ENCODE measurements at regions not wholly inside any gene's neighbourhood (a gene's known extent, or its start where the extent isn't known, plus 50 kb on each side); places are given as distances from the start of the nearest gene placed in this dataset.
"Not testable (repeated sequence)": the region's sequence is repeated elsewhere in the genome, so short reads cannot be mapped to it uniquely, and the experiment has no call there.

DNA sequence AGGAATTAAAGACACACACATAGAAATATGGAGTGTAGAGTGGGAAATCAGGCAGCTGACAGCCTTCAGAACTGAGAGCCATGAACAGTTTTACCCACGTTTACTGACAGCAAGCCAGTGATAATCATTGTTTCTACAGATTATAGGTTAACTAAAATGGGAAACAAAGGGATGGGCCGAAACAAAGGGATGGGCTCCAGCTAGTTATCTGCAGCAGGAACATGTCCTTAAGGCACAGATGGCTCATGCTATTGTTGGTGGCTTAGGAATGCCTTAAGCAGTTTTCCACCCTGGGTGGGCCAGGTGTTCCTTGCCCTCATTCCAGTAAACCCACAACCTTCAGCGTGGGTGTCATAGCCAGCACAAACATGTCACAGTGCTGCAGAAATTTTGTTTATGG lies 355.7 kb upstream of the INTU start:
- TF ChIP-seq, protein P1, sequence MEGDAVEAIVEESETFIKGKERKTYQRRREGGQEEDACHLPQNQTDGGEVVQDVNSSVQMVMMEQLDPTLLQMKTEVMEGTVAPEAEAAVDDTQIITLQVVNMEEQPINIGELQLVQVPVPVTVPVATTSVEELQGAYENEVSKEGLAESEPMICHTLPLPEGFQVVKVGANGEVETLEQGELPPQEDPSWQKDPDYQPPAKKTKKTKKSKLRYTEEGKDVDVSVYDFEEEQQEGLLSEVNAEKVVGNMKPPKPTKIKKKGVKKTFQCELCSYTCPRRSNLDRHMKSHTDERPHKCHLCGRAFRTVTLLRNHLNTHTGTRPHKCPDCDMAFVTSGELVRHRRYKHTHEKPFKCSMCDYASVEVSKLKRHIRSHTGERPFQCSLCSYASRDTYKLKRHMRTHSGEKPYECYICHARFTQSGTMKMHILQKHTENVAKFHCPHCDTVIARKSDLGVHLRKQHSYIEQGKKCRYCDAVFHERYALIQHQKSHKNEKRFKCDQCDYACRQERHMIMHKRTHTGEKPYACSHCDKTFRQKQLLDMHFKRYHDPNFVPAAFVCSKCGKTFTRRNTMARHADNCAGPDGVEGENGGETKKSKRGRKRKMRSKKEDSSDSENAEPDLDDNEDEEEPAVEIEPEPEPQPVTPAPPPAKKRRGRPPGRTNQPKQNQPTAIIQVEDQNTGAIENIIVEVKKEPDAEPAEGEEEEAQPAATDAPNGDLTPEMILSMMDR (IDR thresholded peaks at IDR 0.05): not testable (repeated sequence)
- TF ChIP-seq, protein P2, sequence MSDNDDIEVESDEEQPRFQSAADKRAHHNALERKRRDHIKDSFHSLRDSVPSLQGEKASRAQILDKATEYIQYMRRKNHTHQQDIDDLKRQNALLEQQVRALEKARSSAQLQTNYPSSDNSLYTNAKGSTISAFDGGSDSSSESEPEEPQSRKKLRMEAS (CRISPR knock-in tag; IDR thresholded peaks at IDR 0.05): not testable (repeated sequence)
- TF ChIP-seq IRF2 (CRISPR knock-in tag; IDR thresholded peaks at IDR 0.05; ENCODE audit: borderline replicate concordance, low read depth); ZBTB21 (CRISPR knock-in tag; IDR thresholded peaks at IDR 0.05; ENCODE audit: borderline replicate concordance); ZNF317 (CRISPR knock-in tag; IDR thresholded peaks at IDR 0.05; ENCODE audit: borderline replicate concordance, low read depth): not testable (repeated sequence)
- TF ChIP-seq, protein P3, sequence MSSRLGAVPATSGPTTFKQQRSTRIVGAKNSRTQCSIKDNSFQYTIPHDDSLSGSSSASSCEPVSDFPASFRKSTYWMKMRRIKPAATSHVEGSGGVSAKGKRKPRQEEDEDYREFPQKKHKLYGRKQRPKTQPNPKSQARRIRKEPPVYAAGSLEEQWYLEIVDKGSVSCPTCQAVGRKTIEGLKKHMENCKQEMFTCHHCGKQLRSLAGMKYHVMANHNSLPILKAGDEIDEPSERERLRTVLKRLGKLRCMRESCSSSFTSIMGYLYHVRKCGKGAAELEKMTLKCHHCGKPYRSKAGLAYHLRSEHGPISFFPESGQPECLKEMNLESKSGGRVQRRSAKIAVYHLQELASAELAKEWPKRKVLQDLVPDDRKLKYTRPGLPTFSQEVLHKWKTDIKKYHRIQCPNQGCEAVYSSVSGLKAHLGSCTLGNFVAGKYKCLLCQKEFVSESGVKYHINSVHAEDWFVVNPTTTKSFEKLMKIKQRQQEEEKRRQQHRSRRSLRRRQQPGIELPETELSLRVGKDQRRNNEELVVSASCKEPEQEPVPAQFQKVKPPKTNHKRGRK (CRISPR knock-in tag; IDR thresholded peaks at IDR 0.05; ENCODE audit: borderline replicate concordance): not testable (repeated sequence)
- TF ChIP-seq, protein P4, sequence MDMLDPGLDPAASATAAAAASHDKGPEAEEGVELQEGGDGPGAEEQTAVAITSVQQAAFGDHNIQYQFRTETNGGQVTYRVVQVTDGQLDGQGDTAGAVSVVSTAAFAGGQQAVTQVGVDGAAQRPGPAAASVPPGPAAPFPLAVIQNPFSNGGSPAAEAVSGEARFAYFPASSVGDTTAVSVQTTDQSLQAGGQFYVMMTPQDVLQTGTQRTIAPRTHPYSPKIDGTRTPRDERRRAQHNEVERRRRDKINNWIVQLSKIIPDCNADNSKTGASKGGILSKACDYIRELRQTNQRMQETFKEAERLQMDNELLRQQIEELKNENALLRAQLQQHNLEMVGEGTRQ (CRISPR knock-in tag; IDR thresholded peaks at IDR 0.05): not testable (repeated sequence)
- TF ChIP-seq, protein P5, sequence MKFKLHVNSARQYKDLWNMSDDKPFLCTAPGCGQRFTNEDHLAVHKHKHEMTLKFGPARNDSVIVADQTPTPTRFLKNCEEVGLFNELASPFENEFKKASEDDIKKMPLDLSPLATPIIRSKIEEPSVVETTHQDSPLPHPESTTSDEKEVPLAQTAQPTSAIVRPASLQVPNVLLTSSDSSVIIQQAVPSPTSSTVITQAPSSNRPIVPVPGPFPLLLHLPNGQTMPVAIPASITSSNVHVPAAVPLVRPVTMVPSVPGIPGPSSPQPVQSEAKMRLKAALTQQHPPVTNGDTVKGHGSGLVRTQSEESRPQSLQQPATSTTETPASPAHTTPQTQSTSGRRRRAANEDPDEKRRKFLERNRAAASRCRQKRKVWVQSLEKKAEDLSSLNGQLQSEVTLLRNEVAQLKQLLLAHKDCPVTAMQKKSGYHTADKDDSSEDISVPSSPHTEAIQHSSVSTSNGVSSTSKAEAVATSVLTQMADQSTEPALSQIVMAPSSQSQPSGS (CRISPR knock-in tag; IDR thresholded peaks at IDR 0.05; ENCODE audit: borderline replicate concordance, low read depth): not testable (repeated sequence)
